Liver (tissue), 7 donors: ENCODE measurements at regions not wholly inside any gene's neighbourhood (a gene's known extent, or its start where the extent isn't known, plus 50 kb on each side); places are given as distances from the start of the nearest gene placed in this dataset.

Experiments
- DNase-seq: peaks from one replicate; pipeline ENCODE4 v3.0.0-alpha.2; 2017; ENCODE audit warnings: low spot score
- H3K27ac ChIP-seq, 2 donors: one replicate each; pipeline ENCODE4 v1.7.0; 2013; ENCODE audit warnings: inconsistent platforms in 2 of 2, low read length in 2 of 2, control low read depth in 1 of 2, low read depth in 1 of 2, mild to moderate bottlenecking in 1 of 2
- H3K27me3 ChIP-seq, 4 donors: one replicate each; pipeline versions ENCODE4 v1.6.1 to v1.7.0; 2013; ENCODE audit warnings: low read length in 3 of 4, inconsistent platforms in 1 of 4, mild to moderate bottlenecking in 1 of 4, moderate library complexity in 1 of 4; ENCODE audit not compliant: control insufficient read depth in 4 of 4, insufficient read depth in 4 of 4
- H3K36me3 ChIP-seq, 4 donors: one replicate each; pipeline versions ENCODE4 v1.6.1 to v1.7.0; 2013; ENCODE audit warnings: low read length in 3 of 4, mild to moderate bottlenecking in 3 of 4, low read depth in 1 of 4, moderate library complexity in 1 of 4; ENCODE audit not compliant: control insufficient read depth in 4 of 4, insufficient read depth in 3 of 4
- H3K4me1 ChIP-seq, 4 donors: one replicate each; pipeline versions ENCODE4 v1.6.1 to v1.7.0; 2013; ENCODE audit warnings: low read length in 3 of 4, mild to moderate bottlenecking in 3 of 4, moderate library complexity in 1 of 4; ENCODE audit not compliant: control insufficient read depth in 4 of 4, insufficient read depth in 4 of 4
- H3K4me3 ChIP-seq, 3 donors: one replicate each; pipeline versions ENCODE4 v1.6.1 to v1.7.0; 2013; ENCODE audit warnings: low read length in 3 of 3, control low read depth in 1 of 3, low read depth in 1 of 3, mild to moderate bottlenecking in 1 of 3
- H3K9ac ChIP-seq, 2 donors: one replicate each; pipeline ENCODE4 v1.7.0; 2013; ENCODE audit warnings: low read length in 2 of 2, mild to moderate bottlenecking in 2 of 2, moderate library complexity in 2 of 2, control low read depth in 1 of 2, low read depth in 1 of 2
- H3K9me3 ChIP-seq, 4 donors: one replicate each; pipeline versions ENCODE4 v1.6.1 to v1.7.0; 2013; ENCODE audit warnings: low read length in 3 of 4; ENCODE audit not compliant: control insufficient read depth in 4 of 4
- EGR1 ChIP-seq, 2 donors: IDR thresholded peaks; 2 replicates each; pipeline ENCODE4 v1.6.1; 2016 to 2018; ENCODE audit warnings: antibody characterized with exemption in 2 of 2, low read depth in 2 of 2
- FOXA1 ChIP-seq: IDR thresholded peaks from 2 replicates; pipeline ENCODE4 v1.6.1; 2016; ENCODE audit warnings: antibody characterized with exemption
- FOXA2 ChIP-seq: IDR thresholded peaks from 2 replicates; pipeline ENCODE4 v1.6.1; 2016; ENCODE audit warnings: antibody characterized with exemption
- HNF4A ChIP-seq, 2 donors: conservative IDR thresholded peaks; 2 replicates each; pipeline ENCODE4 v1.6.1; 2016; ENCODE audit warnings: antibody characterized with exemption in 2 of 2, mild to moderate bottlenecking in 2 of 2
- HNF4G ChIP-seq: IDR thresholded peaks from 2 replicates; pipeline ENCODE4 v1.6.1; 2016; ENCODE audit warnings: antibody characterized with exemption
- JUND ChIP-seq, 2 donors: IDR thresholded peaks; 2 replicates each; pipeline ENCODE4 v1.6.1; 2016; ENCODE audit warnings: antibody characterized with exemption in 2 of 2
- NR2F2 ChIP-seq: IDR thresholded peaks from 2 replicates; pipeline ENCODE4 v1.6.1; 2016; ENCODE audit warnings: antibody characterized with exemption
- RAD21 ChIP-seq, 2 donors: IDR thresholded peaks; 2 replicates each; pipeline ENCODE4 v1.6.1; 2016; ENCODE audit warnings: antibody characterized with exemption in 2 of 2, mild to moderate bottlenecking in 2 of 2
- REST ChIP-seq: IDR thresholded peaks from 2 replicates; pipeline ENCODE4 v1.6.1; 2016; ENCODE audit warnings: antibody characterized with exemption, mild to moderate bottlenecking
- RXRA ChIP-seq, 2 donors: IDR thresholded peaks; 2 replicates each; pipeline ENCODE4 v1.6.1; 2017 to 2018; ENCODE audit warnings: antibody characterized with exemption in 2 of 2, mild to moderate bottlenecking in 1 of 2
- TAF1 ChIP-seq: conservative IDR thresholded peaks from 2 replicates; pipeline ENCODE4 v1.6.1; 2016; ENCODE audit warnings: antibody characterized with exemption, mild to moderate bottlenecking
- YY1 ChIP-seq: IDR thresholded peaks from 2 replicates; pipeline ENCODE4 v1.6.1; 2016; ENCODE audit warnings: antibody characterized with exemption, mild to moderate bottlenecking
- whole genome bisulfite sequencing: extraction: QIAGEN DNeasy Blood & Tissue Kit; methylation state at CpG from one replicate; pipeline ENCODE4 v1.1.7; 2013; 5-methylcytosine and 5-hydroxymethylcytosine counted together
- TF ChIP-seq, protein P1 (sequence below): IDR thresholded peaks from 2 replicates; pipeline ENCODE4 v1.6.1; 2016; ENCODE audit warnings: antibody characterized with exemption
- TF ChIP-seq, protein P2 (sequence below): IDR thresholded peaks from 2 replicates; pipeline ENCODE4 v1.6.1; 2016; ENCODE audit warnings: antibody characterized with exemption
- donor health status: healthy.
- donor health status: healthy.
- donor health status: healthy.
- donor health status: healthy.

DNA sequence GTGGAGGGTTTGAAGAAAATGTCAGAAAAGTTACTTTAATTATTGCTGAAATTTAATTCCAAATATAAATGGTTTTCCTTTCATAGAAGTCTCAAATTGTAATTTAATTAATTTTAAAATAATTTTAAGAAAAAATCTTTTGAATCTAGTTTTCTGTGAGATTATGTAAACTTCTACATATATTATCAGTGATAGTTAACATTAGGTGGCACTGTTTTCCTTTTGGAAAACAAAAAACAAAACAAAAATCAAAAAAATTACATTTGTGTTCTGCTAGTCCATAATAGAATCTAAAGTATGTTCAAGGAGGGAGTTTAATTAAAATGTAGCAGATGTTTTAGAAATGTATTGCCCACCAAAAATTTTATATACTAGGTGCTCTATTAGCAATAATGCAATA lies 1456.7 kb downstream of the REEP3 start:
- no peaks in the 10 kb centered on the region for H3K27me3 ChIP-seq
- H3K27ac ChIP-seq, result no peak overlapping the region
- no peaks in the 10 kb centered on the region for H3K36me3 ChIP-seq
- no peaks in the 10 kb centered on the region for H3K4me1 ChIP-seq
- H3K9me3 ChIP-seq, result no peaks in the 10 kb centered on the region
- no peak for DNase-seq
- TF ChIP-seq EGR1 (IDR thresholded peaks at IDR 0.05; ENCODE audit: low read depth in 2 of 2) (no peak), RAD21 (IDR thresholded peaks at IDR 0.05) (peak; percentile 60 to 71), FOXA1 (no peak), NR2F2 (no peak)
- no peak overlapping the region for H3K4me3 ChIP-seq
- H3K9ac ChIP-seq, result no peak overlapping the region

DNA sequence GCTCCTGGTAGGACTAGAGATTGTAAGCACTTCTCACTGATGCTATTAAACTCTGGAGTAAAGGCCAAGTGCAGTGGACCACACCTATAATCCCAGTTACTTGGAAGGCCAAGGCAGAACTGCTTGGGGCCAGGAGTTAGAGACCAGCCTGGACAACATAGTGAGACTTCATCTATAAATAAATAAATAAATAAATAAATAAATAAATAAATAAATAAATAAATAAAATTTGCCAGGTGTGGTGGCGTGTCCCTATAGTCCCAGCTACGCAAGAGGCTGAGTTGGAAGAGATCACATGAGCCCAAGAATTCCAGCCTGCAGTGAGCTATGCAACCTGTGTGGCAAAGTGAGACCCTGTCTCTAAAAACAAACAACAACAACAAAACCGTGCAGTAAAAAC lies 1475.7 kb downstream of the REEP3 start:
- DNase-seq, result no peak
- Histone ChIP-seq H3K4me3 (no peak overlapping the region), H3K9ac (no peak overlapping the region), H3K9me3 (no peaks in the 10 kb centered on the region), H3K4me1 (no peaks in the 10 kb centered on the region), H3K27me3 (no peaks in the 10 kb centered on the region), H3K27ac (no peak overlapping the region), H3K36me3 (no peaks in the 10 kb centered on the region)
- TF ChIP-seq RXRA (IDR thresholded peaks at IDR 0.05), result no peak
- no peak for TF ChIP-seq EGR1 (IDR thresholded peaks at IDR 0.05; ENCODE audit: low read depth in 2 of 2)
- no peak for TF ChIP-seq FOXA1
- no peak for TF ChIP-seq TAF1
- no peak for TF ChIP-seq HNF4G
- TF ChIP-seq HNF4A (conservative IDR thresholded peaks at IDR 0.05), result no peak
- TF ChIP-seq FOXA2, result no peak
- TF ChIP-seq, protein P1, sequence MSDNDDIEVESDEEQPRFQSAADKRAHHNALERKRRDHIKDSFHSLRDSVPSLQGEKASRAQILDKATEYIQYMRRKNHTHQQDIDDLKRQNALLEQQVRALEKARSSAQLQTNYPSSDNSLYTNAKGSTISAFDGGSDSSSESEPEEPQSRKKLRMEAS, result no peak
- no peak for TF ChIP-seq YY1
- WGBS, result 94% methylated on average over 3 of the region's 3 CpGs

- H3K9ac ChIP-seq, result no peak overlapping the region
- H3K27me3 ChIP-seq, result no peaks in the 10 kb centered on the region
- 82% methylated on average over 1 of the region's 1 CpG for WGBS
- H3K9me3 ChIP-seq, result no peaks in the 10 kb centered on the region
- DNase-seq, result no peak
- no peak overlapping the region for H3K27ac ChIP-seq
- TF ChIP-seq JUND (IDR thresholded peaks at IDR 0.05) (no peak), REST (no peak), HNF4G (no peak)
- TF ChIP-seq, protein P2, sequence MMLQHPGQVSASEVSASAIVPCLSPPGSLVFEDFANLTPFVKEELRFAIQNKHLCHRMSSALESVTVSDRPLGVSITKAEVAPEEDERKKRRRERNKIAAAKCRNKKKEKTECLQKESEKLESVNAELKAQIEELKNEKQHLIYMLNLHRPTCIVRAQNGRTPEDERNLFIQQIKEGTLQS, result no peak
- H3K4me3 ChIP-seq, result no peak overlapping the region
- no peaks in the 10 kb centered on the region for H3K36me3 ChIP-seq
- H3K4me1 ChIP-seq, result no peaks in the 10 kb centered on the region
Observed at GRCh38 chr10:65010845-65011244, 1489.6 kb downstream of the REEP3 start.
